GM18873 (cell line): ENCODE measurements at regions not wholly inside any gene's neighbourhood (a gene's known extent, or its start where the extent isn't known, plus 50 kb on each side); places are given as distances from the start of the nearest gene placed in this dataset.

Source experiments
- ATAC-seq: cut with Tn5 transposase; IDR thresholded peaks from one replicate; pipeline ENCODE4 v1.9.1; 2021; ENCODE audit warnings: mild to moderate bottlenecking, moderate library complexity, moderate number of reproducible peaks; ENCODE audit not compliant: unreplicated experiment, low FRiP score

GRCh38 chr9:13432904-13433303 is 153.4 kb upstream of the MPDZ start:
- ATAC-seq = no peak

- ATAC-seq = no peak
Measured at GRCh38 chr9:13431692-13432091, 152.2 kb upstream of the MPDZ start.

GRCh38 chr9:13431222-13431536 is 151.7 kb upstream of the MPDZ start:
- ATAC-seq = no peak

- ATAC-seq = no peak
Measured at GRCh38 chr9:13430368-13431221, 151.1 kb upstream of the MPDZ start.

- ATAC-seq = no peak
Measured at GRCh38 chr9:13429301-13430190, 150.1 kb upstream of the MPDZ start.

- no peak for ATAC-seq
Measured at GRCh38 chr9:13428766-13429165, 149.3 kb upstream of the MPDZ start.

- no peak for ATAC-seq
Measured at GRCh38 chr9:13427587-13427986, 148.1 kb upstream of the MPDZ start.

- ATAC-seq = no peak
Measured at GRCh38 chr9:13426606-13427005, 147.1 kb upstream of the MPDZ start.

GRCh38 chr9:13424872-13425271 is 145.4 kb upstream of the MPDZ start:
- ATAC-seq = no peak

GRCh38 chr9:13424204-13424603 is 144.7 kb upstream of the MPDZ start:
- no peak for ATAC-seq

GRCh38 chr9:13414349-13414748 is 134.9 kb upstream of the MPDZ start:
- ATAC-seq = no peak

- ATAC-seq = no peak
Measured at GRCh38 chr9:13412331-13412730, 132.8 kb upstream of the MPDZ start.

- no peak for ATAC-seq
Measured at GRCh38 chr9:13411791-13412190, 132.3 kb upstream of the MPDZ start.

GRCh38 chr9:13410566-13411031 is 131.1 kb upstream of the MPDZ start:
- ATAC-seq = no peak

GRCh38 chr9:13397661-13398060 is 118.2 kb upstream of the MPDZ start:
- ATAC-seq = no peak

GRCh38 chr9:13397220-13397619 is 117.7 kb upstream of the MPDZ start:
- ATAC-seq = no peak

GRCh38 chr9:13396418-13396817 is 116.9 kb upstream of the MPDZ start:
- ATAC-seq = no peak

- ATAC-seq = no peak
Measured at GRCh38 chr9:13395156-13395555, 115.7 kb upstream of the MPDZ start.

GRCh38 chr9:13388157-13388556 is 108.7 kb upstream of the MPDZ start:
- no peak for ATAC-seq

- no peak for ATAC-seq
Measured at GRCh38 chr9:13387734-13388067, 108.2 kb upstream of the MPDZ start.

GRCh38 chr9:13386935-13387733 is 107.6 kb upstream of the MPDZ start:
- no peak for ATAC-seq
